GM12892 (cell line): ENCODE measurements at regions not wholly inside any gene's neighbourhood (a gene's known extent, or its start where the extent isn't known, plus 50 kb on each side); places are given as distances from the start of the nearest gene placed in this dataset.

ENCODE experiments used
- DNase-seq: peaks from one replicate; pipeline ENCODE4 v3.0.0; 2011; ENCODE audit not compliant: insufficient read length
- FAIRE-seq: peaks from 2 replicates; lab custom pipeline; 2011; peaks lifted over from hg19 to GRCh38; lab: Jason Lieb, UNC
- POLR2A ChIP-seq: IDR thresholded peaks from 2 replicates; pipeline ENCODE4 v1.6.1; 2011; ENCODE audit warnings: low read depth, low read length, control low read depth
- POLR2AphosphoS5 ChIP-seq: IDR thresholded peaks from 2 replicates; pipeline ENCODE4 v1.6.1; 2011; ENCODE audit warnings: low read depth, low read length, control low read depth
- TAF1 ChIP-seq: IDR thresholded peaks from 2 replicates; pipeline ENCODE4 v1.6.1; 2011; ENCODE audit warnings: low read depth, mild to moderate bottlenecking, control low read depth, low read length, borderline replicate concordance

- FAIRE-seq (no peak), DNase-seq (no peak)
- TF ChIP-seq POLR2A (no peak), TAF1 (no peak)
Observed at GRCh38 chr15:62756326-62756994, 286.1 kb upstream of the TPM1 start.

- DNase-seq = no peak
- TF ChIP-seq TAF1 (no peak), POLR2A (no peak), POLR2AphosphoS5 (no peak)
- FAIRE-seq = no peak
Observed at GRCh38 chr15:62756995-62757360, 285.6 kb upstream of the TPM1 start.

GRCh38 chr15:62757535-62757934, 285.0 kb upstream of the TPM1 start:
- no peak for FAIRE-seq
- no peak for TF ChIP-seq TAF1
- TF ChIP-seq POLR2A = no peak
- no peak for TF ChIP-seq POLR2AphosphoS5
- no peak for DNase-seq

- TF ChIP-seq POLR2A = no peak
- TF ChIP-seq TAF1 = no peak
- no peak for TF ChIP-seq POLR2AphosphoS5
- no peak for FAIRE-seq
- no peak for DNase-seq
Observed at GRCh38 chr15:62758126-62758951, 284.2 kb upstream of the TPM1 start.

- no peak for TF ChIP-seq POLR2AphosphoS5
- TF ChIP-seq POLR2A = no peak
- TF ChIP-seq TAF1 = no peak
- DNase-seq = no peak
- FAIRE-seq = no peak
Observed at GRCh38 chr15:62758952-62759349, 283.6 kb upstream of the TPM1 start.

- FAIRE-seq (no peak), DNase-seq (no peak)
- TF ChIP-seq POLR2AphosphoS5 (no peak), POLR2A (no peak), TAF1 (no peak)
Observed at GRCh38 chr15:62760538-62760937, 282.0 kb upstream of the TPM1 start.

GRCh38 chr15:62765916-62766315, 276.6 kb upstream of the TPM1 start:
- TF ChIP-seq POLR2A (no peak), TAF1 (no peak), POLR2AphosphoS5 (no peak)
- DNase-seq = no peak
- no peak for FAIRE-seq

GRCh38 chr15:62766599-62766998, 275.9 kb upstream of the TPM1 start:
- FAIRE-seq = no peak
- no peak for TF ChIP-seq TAF1
- no peak for TF ChIP-seq POLR2AphosphoS5
- TF ChIP-seq POLR2A = no peak
- DNase-seq = no peak

- TF ChIP-seq TAF1 (no peak), POLR2A (no peak), POLR2AphosphoS5 (no peak)
- DNase-seq (no peak), FAIRE-seq (no peak)
Observed at GRCh38 chr15:62769604-62770003, 272.9 kb upstream of the TPM1 start.

- TF ChIP-seq TAF1 (no peak), POLR2AphosphoS5 (no peak), POLR2A (no peak)
- DNase-seq (no peak), FAIRE-seq (no peak)
Observed at GRCh38 chr15:62770111-62770660, 272.4 kb upstream of the TPM1 start.

- DNase-seq = no peak
- TF ChIP-seq POLR2A = no peak
- TF ChIP-seq POLR2AphosphoS5 = no peak
- no peak for TF ChIP-seq TAF1
- FAIRE-seq = no peak
Observed at GRCh38 chr15:62770752-62771151, 271.8 kb upstream of the TPM1 start.

GRCh38 chr15:62771234-62771633, 271.3 kb upstream of the TPM1 start:
- DNase-seq = no peak
- no peak for FAIRE-seq
- TF ChIP-seq TAF1 = no peak
- TF ChIP-seq POLR2A = no peak
- TF ChIP-seq POLR2AphosphoS5 = no peak
